Stimulated activated memory B cell treated with anti-CD40 and anti-IgM and Interleukin-4, amounts not matched to agents 10 μg/mL and 1 μg/mL and 100 μg/mL, for 72 hours (primary cell): ENCODE measurements at regions not wholly inside any gene's neighbourhood (a gene's known extent, or its start where the extent isn't known, plus 50 kb on each side); places are given as distances from the start of the nearest gene placed in this dataset.
A peak's percentile ranks its signal among the peaks of the same experiment; 100 is the strongest.
"Not testable (repeated sequence)": the region's sequence is repeated elsewhere in the genome, so short reads cannot be mapped to it uniquely, and the experiment has no call there.

ENCODE experiments used
- ATAC-seq: fragments of 150-1000 bp; cut with Tn5 transposase; 2 replicates; pipeline ENCODE4 v1.10.0; 2021
- H3K27ac Mint-ChIP-seq: one replicate; pipeline ENCODE4 v1.8.0; 2022; ENCODE audit warnings: mild to moderate bottlenecking, mixed read lengths
- H3K27me3 Mint-ChIP-seq: one replicate; pipeline ENCODE4 v1.8.0; 2022; ENCODE audit warnings: mixed read lengths
- H3K36me3 Mint-ChIP-seq: one replicate; pipeline ENCODE4 v1.8.0; 2022; ENCODE audit warnings: mixed read lengths
- H3K4me1 Mint-ChIP-seq: one replicate; pipeline ENCODE4 v1.8.0; 2022; ENCODE audit warnings: mixed read lengths
- H3K4me3 Mint-ChIP-seq: one replicate; pipeline ENCODE4 v1.8.0; 2022; ENCODE audit warnings: mild to moderate bottlenecking, moderate library complexity, mixed read lengths
- H3K9me3 Mint-ChIP-seq: one replicate; pipeline ENCODE4 v1.8.0; 2022; ENCODE audit warnings: mixed read lengths

DNA sequence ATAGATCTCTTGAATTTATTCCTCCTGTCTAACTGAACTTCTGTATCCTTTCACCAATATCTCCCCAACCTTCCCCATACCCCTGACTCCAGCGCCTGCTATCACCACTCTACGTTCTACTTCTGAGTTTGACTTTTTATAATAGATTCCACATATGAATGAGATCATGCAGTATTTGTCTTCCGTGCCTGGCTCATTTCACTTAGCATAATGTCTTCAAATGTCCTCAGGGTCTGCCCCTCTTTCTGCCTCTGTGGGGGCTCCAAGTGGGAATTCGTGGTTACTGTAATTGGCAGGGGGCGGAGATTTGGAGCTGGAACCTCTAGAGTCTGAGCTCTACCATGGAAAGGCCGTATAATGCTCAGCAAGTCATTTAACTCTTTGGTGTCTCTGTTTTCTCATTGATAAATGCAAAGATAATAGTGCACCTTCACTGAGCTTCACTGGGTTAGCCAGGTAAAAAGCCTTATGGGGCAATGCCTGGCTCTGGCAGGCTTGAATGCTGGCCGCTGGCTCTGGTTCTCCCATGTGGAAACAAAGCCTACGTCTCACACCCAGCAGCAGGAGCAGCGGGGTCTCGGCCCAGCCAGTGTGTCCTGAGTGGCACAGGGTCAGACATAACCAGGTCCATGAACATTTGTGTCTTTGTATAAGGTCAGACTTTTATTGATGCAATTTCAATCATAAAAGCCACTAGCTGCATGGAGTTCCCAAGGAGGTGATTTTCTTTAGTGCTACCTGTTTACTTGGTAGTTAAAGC, 259.1 kb upstream of the PLGLB1 start:
- H3K36me3 Mint-ChIP-seq, ATAC-seq, H3K9me3 Mint-ChIP-seq, H3K27me3 Mint-ChIP-seq, H3K27ac Mint-ChIP-seq, H3K4me3 Mint-ChIP-seq, H3K4me1 Mint-ChIP-seq: not testable (repeated sequence)

DNA sequence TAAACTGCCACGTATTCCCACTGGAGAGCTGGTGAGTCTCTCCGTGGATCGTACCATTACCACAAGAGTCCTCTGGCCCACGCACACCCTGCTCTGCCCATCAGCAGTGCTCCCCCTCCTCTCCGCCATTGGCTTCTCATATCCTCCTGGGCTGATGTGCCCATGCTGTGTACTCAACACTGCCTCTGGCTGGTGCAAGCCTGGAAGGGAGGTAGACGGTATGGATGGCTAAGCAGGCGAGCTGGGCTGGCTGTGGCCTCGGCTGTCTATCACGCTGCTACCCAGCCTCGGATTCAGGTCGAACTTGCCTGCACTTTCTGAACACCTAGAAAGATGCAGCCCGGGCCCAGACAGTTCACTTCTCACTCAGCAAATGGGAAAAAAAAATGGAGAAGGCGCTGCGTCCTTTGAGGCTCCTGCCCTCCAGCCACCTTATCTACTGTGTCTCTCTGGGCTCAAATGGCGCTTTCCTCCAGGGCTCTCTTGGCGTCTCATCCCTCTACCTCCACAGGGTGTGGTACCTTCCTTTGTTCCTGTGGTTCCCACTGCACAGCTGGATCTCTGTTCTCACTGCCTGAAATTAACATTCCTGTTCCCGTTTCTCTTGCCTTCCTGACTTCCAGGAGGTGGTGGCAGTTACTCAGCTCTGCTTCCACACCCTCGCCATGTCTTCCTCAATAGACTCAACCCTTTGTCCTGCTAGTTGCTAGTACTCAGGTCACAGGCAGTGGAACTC, 262.3 kb upstream of the PLGLB1 start:
- H3K4me3 Mint-ChIP-seq, H3K4me1 Mint-ChIP-seq, H3K27me3 Mint-ChIP-seq, H3K9me3 Mint-ChIP-seq, H3K27ac Mint-ChIP-seq, ATAC-seq, H3K36me3 Mint-ChIP-seq: not testable (repeated sequence)

DNA sequence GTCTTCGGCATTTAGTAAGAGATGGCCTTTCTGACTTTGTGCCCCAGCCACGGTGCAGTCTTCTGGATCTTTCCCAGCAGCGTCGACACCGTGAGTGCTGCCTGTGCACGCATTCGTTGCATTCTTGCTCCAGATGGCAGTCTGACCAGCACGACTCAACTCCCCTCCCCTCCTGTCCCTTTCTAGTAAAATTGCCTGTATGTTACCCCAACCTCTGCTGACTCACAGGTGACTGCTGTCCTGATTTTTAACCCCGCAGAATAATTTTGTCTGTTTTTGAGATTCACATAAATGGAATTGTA, 262.8 kb upstream of the PLGLB1 start:
- not testable (repeated sequence) for H3K27ac Mint-ChIP-seq, H3K9me3 Mint-ChIP-seq, H3K27me3 Mint-ChIP-seq, H3K36me3 Mint-ChIP-seq, ATAC-seq, H3K4me3 Mint-ChIP-seq, H3K4me1 Mint-ChIP-seq

DNA sequence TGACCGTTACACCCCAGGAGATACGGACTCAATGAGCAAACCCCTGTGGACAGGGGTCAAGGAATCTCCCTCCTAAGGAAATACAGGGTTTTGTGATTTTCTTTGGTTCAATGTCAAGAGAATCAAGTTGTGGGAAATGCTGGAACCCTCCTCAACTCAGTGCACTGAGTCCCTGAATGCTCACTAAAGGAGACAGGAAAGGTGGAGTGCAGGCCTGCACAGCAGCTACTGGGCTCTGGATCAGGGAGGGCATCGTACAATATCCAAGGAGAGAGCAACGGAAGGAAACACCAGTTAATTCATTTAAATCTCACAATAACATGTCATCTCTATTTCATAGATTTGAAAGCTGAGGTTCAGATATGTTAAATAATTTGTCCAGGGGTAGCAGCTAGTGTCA, 263.5 kb upstream of the PLGLB1 start:
- not testable (repeated sequence) for ATAC-seq, H3K4me3 Mint-ChIP-seq, H3K4me1 Mint-ChIP-seq, H3K27me3 Mint-ChIP-seq, H3K9me3 Mint-ChIP-seq, H3K36me3 Mint-ChIP-seq, H3K27ac Mint-ChIP-seq

DNA sequence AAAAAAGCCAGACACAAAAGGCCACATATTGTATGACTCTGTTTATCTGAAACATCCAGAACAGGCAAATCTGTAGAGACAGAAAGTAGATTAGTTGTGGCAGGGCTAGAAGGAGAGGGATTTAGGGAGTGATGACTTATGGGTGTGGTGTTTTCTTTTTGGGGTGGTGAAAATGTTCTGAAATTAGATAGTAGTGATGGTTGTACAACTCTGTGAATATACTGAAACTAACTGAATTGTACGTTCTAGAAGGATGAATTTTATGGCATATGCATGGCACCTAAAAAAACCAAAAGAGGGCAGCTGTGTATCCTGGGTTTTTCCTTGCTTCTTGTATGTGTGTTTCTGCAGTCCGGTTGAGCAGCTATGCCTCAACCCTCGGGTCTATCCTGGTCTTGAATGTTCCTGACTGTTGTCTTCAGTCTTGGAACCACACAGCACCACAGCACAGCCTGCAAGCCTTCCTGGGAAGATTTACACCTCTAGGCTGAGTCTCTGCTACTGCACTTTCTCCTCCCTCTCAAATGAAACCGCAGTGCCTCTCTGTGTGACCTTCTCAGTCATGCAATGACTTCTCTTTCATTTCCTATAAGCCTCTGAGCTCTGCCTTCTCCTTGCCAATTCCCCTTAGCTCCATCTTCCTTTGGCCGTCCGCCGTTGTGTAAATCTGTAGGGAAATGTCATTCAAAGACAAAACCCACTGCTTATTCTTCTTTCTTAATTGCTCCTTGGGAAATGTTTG, 269.1 kb upstream of the PLGLB1 start:
- peak overlapping the region; percentile 38 for H3K4me3 Mint-ChIP-seq
- not testable (repeated sequence) for H3K27ac Mint-ChIP-seq, H3K36me3 Mint-ChIP-seq, H3K27me3 Mint-ChIP-seq, H3K9me3 Mint-ChIP-seq, H3K4me1 Mint-ChIP-seq
- ATAC-seq = peak; percentile 93

DNA sequence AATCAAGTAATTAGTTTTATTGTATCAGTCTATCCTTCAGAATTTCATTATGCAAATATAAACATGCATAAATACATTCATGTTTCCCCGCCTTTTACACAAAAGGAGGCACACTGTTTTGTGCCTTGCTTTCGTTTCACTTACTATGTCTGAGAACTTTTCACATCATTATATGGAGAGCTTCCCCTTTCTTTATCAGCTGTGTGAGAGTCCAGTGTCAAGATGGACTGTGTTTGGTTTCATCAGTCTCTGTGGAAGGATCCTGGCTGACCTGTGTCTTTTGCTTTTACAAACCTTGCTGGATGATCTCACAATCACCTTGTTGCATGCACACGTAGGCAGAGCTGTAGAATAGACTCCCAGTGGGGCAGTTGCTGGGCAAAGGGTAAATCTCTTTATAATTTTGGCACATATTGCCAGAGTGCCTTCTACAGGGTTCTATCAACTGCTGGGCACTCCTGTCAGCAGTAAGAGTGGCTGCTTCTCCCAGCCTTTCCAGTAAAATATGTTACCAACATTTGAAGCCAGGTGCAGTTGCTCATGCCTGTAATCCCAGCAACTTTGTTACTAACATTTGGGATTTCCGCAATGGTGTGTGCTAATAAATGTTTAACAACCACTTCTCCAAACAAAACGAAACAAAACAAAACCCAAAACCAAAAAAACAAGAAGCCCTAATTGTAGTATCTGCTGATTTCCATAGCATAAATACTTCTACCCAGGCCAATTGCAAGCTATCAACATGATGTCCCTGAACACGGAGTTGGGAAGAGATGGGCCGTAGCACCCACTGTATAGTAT, 270.0 kb upstream of the PLGLB1 start:
- peak; percentile 83 for ATAC-seq

DNA sequence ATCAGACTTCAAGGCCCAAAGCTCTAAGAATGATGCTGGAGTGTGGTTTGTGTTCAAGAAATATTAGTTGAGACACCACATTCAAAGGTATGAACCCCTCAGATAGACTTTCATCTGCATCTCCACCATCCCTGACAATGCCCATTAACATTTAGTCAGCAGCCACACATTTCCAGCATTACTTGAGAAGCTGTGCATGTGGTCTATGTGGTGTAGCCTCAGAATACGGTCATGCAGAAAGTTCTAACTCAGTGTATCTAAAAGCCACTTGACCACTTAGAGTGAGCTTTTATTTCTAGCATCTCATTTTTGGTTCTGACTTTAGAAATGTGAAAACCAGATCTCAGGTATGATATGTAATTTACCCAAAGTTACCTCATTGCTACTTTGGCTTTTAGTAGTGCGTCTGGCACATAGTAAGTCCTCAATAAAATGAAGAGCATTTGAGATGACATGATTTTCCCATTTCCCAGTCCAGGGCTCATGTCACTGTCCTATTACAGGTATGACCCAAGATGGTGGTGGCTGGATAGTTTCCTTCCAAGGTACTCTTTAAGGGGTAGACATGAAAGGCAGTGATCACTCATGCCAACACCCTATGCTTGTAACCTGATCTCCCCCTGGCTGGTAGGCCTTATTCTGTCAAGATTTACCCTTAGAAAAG, 272.4 kb upstream of the PLGLB1 start:
- H3K27ac Mint-ChIP-seq, H3K36me3 Mint-ChIP-seq, ATAC-seq: not testable (repeated sequence)

More for the DNA sequence above, 270.0 kb upstream of the PLGLB1 start:
- H3K4me1 Mint-ChIP-seq, H3K27me3 Mint-ChIP-seq, H3K9me3 Mint-ChIP-seq, H3K36me3 Mint-ChIP-seq, H3K27ac Mint-ChIP-seq: not testable (repeated sequence)
- H3K4me3 Mint-ChIP-seq = peak overlapping the region; percentile 47

DNA sequence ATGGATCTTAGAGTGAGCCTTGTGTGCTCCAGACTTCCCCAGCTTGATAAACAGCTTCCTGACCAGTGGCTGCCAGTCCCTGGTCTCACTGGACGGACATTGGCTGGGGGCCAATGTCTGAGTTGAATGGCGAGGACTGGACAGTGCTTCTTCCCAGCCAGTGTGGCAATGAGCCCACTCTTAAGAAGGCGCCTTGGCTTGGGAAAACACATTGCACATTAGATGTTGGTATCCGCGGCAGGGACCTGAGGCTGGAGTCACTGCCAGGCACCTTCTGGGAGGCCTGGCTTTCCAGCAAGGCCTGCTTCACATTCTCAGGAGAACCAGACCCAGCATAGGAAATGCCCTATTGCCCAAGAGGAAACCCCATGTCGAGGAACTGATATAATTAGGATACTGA, 273.5 kb upstream of the PLGLB1 start:
- not testable (repeated sequence) for H3K36me3 Mint-ChIP-seq, ATAC-seq, H3K27me3 Mint-ChIP-seq, H3K27ac Mint-ChIP-seq, H3K9me3 Mint-ChIP-seq, H3K4me1 Mint-ChIP-seq, H3K4me3 Mint-ChIP-seq

More for the DNA sequence above, 272.4 kb upstream of the PLGLB1 start:
- not testable (repeated sequence) for H3K4me3 Mint-ChIP-seq, H3K4me1 Mint-ChIP-seq, H3K27me3 Mint-ChIP-seq, H3K9me3 Mint-ChIP-seq

DNA sequence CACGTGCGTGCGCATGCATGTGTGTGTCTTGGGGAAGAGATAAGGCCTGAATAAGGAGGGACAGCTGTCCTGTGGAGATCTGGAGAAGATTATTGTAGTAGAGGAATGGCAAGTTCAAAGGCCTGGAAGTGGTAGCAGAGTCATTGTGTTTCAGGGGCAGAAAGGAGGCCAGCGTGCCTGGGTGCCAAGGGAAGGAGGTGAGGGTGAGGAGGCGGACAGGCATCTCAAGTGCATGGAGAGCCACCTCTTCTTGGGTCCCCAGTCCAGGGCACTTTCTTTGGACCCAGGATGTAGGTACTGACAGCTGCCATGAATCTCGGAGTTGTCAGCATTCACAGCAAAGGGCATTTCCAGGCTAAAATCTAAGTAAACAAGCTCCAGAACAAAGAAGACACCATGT, 279.7 kb upstream of the PLGLB1 start:
- peaks cover 11% of the 10 kb centered on the region for H3K27me3 Mint-ChIP-seq
- not testable (repeated sequence) for H3K27ac Mint-ChIP-seq, H3K9me3 Mint-ChIP-seq, H3K36me3 Mint-ChIP-seq, H3K4me1 Mint-ChIP-seq, ATAC-seq, H3K4me3 Mint-ChIP-seq

DNA sequence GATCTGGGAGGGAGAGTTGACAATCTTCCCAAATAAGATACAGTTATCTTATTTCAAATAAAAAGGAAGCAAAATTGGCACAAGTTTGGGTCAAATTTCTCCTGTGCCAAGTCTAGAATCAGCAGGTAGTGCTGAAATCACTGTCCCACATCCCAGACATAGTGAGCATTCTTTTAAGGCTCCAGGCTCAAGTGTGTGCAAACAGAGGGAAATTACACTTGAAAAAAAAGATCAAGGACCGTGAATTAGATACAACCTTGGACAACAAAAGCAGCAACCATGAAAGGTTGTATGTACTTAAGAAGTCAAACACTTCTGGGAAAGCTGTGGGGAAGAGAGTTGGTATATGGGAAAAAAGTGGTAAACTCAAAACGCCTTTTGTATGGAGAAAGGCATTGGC, 280.2 kb upstream of the PLGLB1 start:
- not testable (repeated sequence) for ATAC-seq, H3K4me1 Mint-ChIP-seq, H3K36me3 Mint-ChIP-seq, H3K27ac Mint-ChIP-seq, H3K9me3 Mint-ChIP-seq, H3K4me3 Mint-ChIP-seq
- H3K27me3 Mint-ChIP-seq = peaks cover 11% of the 10 kb centered on the region

DNA sequence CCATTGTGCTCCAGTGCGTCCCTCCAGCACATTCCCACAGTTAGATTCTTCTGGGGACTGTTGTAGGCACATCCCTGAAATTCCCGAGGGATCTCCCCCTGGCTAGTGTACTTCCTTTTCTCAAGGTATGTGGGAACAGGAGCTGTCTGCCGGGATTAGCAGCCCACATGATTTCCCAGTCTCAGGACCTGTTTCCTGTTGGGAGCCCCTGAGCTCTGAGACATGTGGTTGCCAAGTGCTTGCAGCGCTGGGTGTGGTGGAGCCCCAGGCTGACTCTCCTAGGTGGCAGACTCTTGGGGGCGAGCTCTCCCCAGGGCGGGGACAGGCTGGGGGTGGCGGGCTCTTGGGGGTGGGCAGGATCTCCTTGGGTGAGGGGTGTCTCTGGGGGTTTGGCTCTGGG, 287.0 kb upstream of the PLGLB1 start:
- peaks cover 13% of the 10 kb centered on the region for H3K4me1 Mint-ChIP-seq
- not testable (repeated sequence) for H3K9me3 Mint-ChIP-seq, ATAC-seq, H3K36me3 Mint-ChIP-seq, H3K27me3 Mint-ChIP-seq, H3K27ac Mint-ChIP-seq, H3K4me3 Mint-ChIP-seq

DNA sequence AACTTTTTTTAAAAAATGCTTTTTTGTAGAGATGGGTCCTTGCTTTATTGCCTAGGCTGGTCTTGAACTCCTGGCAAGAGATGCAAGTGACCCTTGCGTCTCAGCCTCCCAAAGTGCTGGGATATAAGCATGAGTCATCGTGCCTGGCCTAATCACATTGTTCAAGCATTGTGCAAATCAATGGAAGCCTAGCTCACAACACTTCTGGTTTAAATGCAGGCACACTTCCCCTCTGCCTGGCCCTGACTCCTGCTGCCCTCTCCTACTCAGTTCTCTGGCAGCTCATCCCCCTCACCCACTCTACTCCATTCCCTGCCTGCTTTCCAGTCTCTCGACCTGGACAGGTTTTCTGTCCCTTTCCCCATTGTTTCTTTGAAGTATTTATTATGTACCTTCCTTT, 288.1 kb upstream of the PLGLB1 start:
- peaks cover 19% of the 10 kb centered on the region for H3K4me1 Mint-ChIP-seq
- not testable (repeated sequence) for H3K4me3 Mint-ChIP-seq, H3K36me3 Mint-ChIP-seq, H3K9me3 Mint-ChIP-seq, ATAC-seq, H3K27ac Mint-ChIP-seq, H3K27me3 Mint-ChIP-seq

DNA sequence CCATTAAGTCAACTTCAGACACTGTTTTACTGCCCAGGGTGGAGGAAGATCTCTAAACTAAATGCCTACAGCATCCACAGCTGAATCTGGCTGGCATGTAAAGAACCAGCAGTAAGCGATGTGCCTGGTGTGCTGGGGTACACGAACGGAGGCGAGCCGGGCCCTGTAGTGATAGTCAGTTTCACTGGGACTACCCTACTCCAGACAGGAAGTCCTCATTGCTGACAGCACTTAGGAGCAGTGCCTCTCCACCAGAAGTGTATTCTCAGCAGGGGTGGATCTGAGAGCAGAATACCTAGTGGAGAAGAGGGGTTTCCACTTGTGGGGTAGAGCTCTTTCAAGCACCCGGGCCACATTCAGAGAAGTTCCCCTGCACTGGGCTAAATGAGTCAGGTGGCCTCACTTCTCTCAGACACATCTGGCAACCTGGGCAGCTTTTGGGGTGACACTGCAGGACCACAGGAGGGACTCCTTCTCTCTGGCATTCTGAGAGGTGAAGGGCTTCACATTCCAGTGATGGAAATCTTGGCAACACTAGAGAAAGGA, 290.3 kb upstream of the PLGLB1 start:
- ATAC-seq = peak; percentile 75

DNA sequence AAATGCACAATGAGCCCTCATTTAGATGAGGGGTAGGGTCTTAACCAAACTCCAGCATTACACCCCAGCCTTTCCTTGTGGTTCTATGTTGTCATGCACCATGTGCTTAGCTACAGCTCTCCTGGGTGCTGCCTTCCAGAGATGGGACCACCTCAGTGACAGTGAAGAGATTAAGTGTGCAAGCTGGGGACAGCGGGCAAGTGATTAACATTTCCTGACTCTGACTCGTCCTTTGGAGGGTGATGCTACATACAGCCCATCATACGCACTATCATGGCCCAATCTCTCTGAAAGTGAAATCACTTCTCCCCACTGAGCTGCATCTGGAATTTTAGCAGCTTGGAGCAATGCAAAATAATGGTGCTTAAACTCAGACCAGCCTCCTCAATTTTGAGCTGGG, 293.0 kb upstream of the PLGLB1 start:
- not testable (repeated sequence) for H3K27me3 Mint-ChIP-seq, H3K27ac Mint-ChIP-seq, H3K36me3 Mint-ChIP-seq, H3K9me3 Mint-ChIP-seq, H3K4me3 Mint-ChIP-seq
- peaks cover 19% of the 10 kb centered on the region for H3K4me1 Mint-ChIP-seq
- peak; percentile 32 for ATAC-seq

More for the DNA sequence above, 290.3 kb upstream of the PLGLB1 start:
- not testable (repeated sequence) for H3K4me3 Mint-ChIP-seq, H3K27me3 Mint-ChIP-seq, H3K27ac Mint-ChIP-seq, H3K9me3 Mint-ChIP-seq, H3K36me3 Mint-ChIP-seq
- H3K4me1 Mint-ChIP-seq = peaks cover 19% of the 10 kb centered on the region
